Neural progenitor cell (in vitro differentiated cells): ENCODE measurements at regions not wholly inside any gene's neighbourhood (a gene's known extent, or its start where the extent isn't known, plus 50 kb on each side); places are given as distances from the start of the nearest gene placed in this dataset.

Experiments used
- EZH2phosphoT487 ChIP-seq: fragments of 200-600 bp; sonication (generic); IDR thresholded peaks from 2 replicates; pipeline ENCODE4 v1.6.1; 2017; ENCODE audit warnings: antibody characterized with exemption
- TF ChIP-seq, protein P1 (sequence below): fragments of 200-600 bp; sonication (generic); IDR thresholded peaks from 2 replicates; pipeline ENCODE4 v1.5.1; 2017; ENCODE audit warnings: antibody characterized with exemption, mild to moderate bottlenecking

DNA sequence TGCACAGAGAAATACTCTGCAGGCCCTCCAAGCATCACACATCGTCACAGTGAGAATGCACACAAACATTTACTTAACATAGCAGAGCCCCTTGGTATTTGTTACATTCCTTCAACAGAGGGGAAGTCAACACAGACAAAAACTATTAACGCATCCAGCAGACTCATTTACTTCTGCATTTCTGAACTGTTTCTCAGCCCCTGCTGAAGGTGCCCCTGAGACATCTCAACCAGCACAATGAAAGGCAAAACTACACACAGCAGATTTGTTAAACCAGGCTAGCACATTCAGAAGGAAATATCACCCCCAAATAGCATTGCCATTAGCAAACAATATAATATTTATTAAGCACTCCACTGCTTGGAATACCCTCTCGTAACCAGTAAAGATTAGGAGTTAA is 367.0 kb downstream of the RAB28 start:
- TF ChIP-seq, protein P1, sequence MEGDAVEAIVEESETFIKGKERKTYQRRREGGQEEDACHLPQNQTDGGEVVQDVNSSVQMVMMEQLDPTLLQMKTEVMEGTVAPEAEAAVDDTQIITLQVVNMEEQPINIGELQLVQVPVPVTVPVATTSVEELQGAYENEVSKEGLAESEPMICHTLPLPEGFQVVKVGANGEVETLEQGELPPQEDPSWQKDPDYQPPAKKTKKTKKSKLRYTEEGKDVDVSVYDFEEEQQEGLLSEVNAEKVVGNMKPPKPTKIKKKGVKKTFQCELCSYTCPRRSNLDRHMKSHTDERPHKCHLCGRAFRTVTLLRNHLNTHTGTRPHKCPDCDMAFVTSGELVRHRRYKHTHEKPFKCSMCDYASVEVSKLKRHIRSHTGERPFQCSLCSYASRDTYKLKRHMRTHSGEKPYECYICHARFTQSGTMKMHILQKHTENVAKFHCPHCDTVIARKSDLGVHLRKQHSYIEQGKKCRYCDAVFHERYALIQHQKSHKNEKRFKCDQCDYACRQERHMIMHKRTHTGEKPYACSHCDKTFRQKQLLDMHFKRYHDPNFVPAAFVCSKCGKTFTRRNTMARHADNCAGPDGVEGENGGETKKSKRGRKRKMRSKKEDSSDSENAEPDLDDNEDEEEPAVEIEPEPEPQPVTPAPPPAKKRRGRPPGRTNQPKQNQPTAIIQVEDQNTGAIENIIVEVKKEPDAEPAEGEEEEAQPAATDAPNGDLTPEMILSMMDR = no peak
- TF ChIP-seq EZH2phosphoT487 = no peak
